Upper lobe of left lung (tissue), 6 donors: ENCODE measurements at regions not wholly inside any gene's neighbourhood (a gene's known extent, or its start where the extent isn't known, plus 50 kb on each side); places are given as distances from the start of the nearest gene placed in this dataset.
A peak's percentile ranks its signal among the peaks of the same experiment; 100 is the strongest.

Source experiments
- ATAC-seq, 2 donors: fragments of 200-7000 bp; cut with Tn5 transposase; one replicate each; pipeline ENCODE4 v1.9.1; 2022; ENCODE audit warnings: mild to moderate bottlenecking in 2 of 2, moderate library complexity in 2 of 2; ENCODE audit not compliant: low FRiP score in 2 of 2
- DNase-seq, 2 donors: peaks; one replicate each; pipeline ENCODE4 v3.0.0-alpha.2; 2019 to 2020
- H3K27ac ChIP-seq, 4 donors: fragments of 200-600 bp; sonication (generic); one replicate each; pipeline ENCODE4 v1.5.1; 2016 to 2019
- H3K27me3 ChIP-seq, 4 donors: fragments of 200-600 bp; sonication (generic); one replicate each; pipeline ENCODE4 v1.5.1; 2017 to 2019
- H3K36me3 ChIP-seq, 4 donors: fragments of 200-600 bp; sonication (generic); one replicate each; pipeline ENCODE4 v1.5.1; 2016 to 2019
- H3K4me1 ChIP-seq, 4 donors: fragments of 200-600 bp; sonication (generic); one replicate each; pipeline ENCODE4 v1.5.1; 2018 to 2019
- H3K4me3 ChIP-seq, 4 donors: fragments of 200-600 bp; sonication (generic); one replicate each; pipeline ENCODE4 v1.5.1; 2017 to 2019; ENCODE audit warnings: mild to moderate bottlenecking in 2 of 4, moderate library complexity in 1 of 4
- H3K9me3 ChIP-seq, 4 donors: fragments of 200-600 bp; sonication (generic); one replicate each; pipeline ENCODE4 v1.5.1; 2018 to 2019
- EP300 ChIP-seq, 4 donors: sonication (generic); formaldehyde crosslinking; IDR thresholded peaks; one replicate each; pipeline ENCODE4 v1.5.1; 2017; ENCODE audit warnings: antibody characterized with exemption in 4 of 4, control low read depth in 2 of 4
- POLR2A ChIP-seq, 4 donors: fragments of 450-650 bp; IDR thresholded peaks; one replicate each; pipeline ENCODE4 v1.5.1; 2016 to 2017; ENCODE audit warnings: antibody characterized with exemption in 4 of 4, mild to moderate bottlenecking in 2 of 4
- POLR2AphosphoS5 ChIP-seq, 2 donors: sonication (generic); formaldehyde crosslinking; IDR thresholded peaks; one replicate each; pipeline ENCODE4 v1.5.1; 2017; ENCODE audit warnings: antibody characterized with exemption in 2 of 2
- WGBS, 2 donors: methylation state at CpG; one replicate each; pipeline ENCODE4 v1.1.5; 2017 to 2018; 5-methylcytosine and 5-hydroxymethylcytosine counted together
- TF ChIP-seq, protein P1 (sequence below), 6 experiments: fragments of 450-650 bp in 4 of 6; fragments of 200-600 bp in 2 of 6; sonication (generic) in 2 of 6; IDR thresholded peaks; one replicate each; pipeline ENCODE4 v1.5.1; 2016 to 2019; ENCODE audit warnings: antibody characterized with exemption in 6 of 6
- donor health status: DM: no; HTN: no; CAD: no; lungs with moderate emphysema.
- donor health status: DM: no; HTN: yes; CAD: no; lungs with severe emphysema.

DNA sequence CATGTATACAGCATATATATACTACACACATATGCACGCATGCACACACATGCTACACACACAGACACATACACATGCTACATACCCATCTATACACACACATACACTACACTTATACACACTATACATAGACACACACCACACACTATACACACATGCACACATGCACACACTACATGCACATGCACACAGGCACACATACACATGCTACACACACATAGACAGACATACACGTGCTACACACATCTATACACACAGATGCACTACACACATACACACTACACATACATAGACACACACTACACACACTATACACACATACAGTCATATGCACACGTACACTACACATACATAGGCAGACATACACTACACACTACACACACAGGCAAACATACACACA is 51.2 kb upstream of the PRR20G start:
- peaks cover 0 to 7% (median 2%) of the 10 kb centered on the region in 4 donors for H3K27me3 ChIP-seq
- TF ChIP-seq POLR2A (IDR thresholded peaks at IDR 0.05), result no peak
- TF ChIP-seq, protein P1, sequence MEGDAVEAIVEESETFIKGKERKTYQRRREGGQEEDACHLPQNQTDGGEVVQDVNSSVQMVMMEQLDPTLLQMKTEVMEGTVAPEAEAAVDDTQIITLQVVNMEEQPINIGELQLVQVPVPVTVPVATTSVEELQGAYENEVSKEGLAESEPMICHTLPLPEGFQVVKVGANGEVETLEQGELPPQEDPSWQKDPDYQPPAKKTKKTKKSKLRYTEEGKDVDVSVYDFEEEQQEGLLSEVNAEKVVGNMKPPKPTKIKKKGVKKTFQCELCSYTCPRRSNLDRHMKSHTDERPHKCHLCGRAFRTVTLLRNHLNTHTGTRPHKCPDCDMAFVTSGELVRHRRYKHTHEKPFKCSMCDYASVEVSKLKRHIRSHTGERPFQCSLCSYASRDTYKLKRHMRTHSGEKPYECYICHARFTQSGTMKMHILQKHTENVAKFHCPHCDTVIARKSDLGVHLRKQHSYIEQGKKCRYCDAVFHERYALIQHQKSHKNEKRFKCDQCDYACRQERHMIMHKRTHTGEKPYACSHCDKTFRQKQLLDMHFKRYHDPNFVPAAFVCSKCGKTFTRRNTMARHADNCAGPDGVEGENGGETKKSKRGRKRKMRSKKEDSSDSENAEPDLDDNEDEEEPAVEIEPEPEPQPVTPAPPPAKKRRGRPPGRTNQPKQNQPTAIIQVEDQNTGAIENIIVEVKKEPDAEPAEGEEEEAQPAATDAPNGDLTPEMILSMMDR (IDR thresholded peaks at IDR 0.05), result no peak
- no peak for TF ChIP-seq EP300 (IDR thresholded peaks at IDR 0.05)
- TF ChIP-seq POLR2AphosphoS5 (IDR thresholded peaks at IDR 0.05), result no peak
- ATAC-seq, result peak in 1 of 2 donors; percentile 34

GRCh38 chr3:127337911-127338531 is 50.2 kb upstream of the PRR20G start:
- H3K36me3 ChIP-seq, result no peaks in the 10 kb centered on the region
- TF ChIP-seq EP300 (IDR thresholded peaks at IDR 0.05) (no peak), POLR2AphosphoS5 (IDR thresholded peaks at IDR 0.05) (no peak), POLR2A (IDR thresholded peaks at IDR 0.05) (no peak)
- TF ChIP-seq, protein P1 (IDR thresholded peaks at IDR 0.05), result no peak
- peak in 1 of 2 donors; percentile 77 for DNase-seq
- peak overlapping the region in 1 of 4 donors; percentile 5 for H3K4me3 ChIP-seq
- 19 to 30% methylated on average over 8 to 46 of the region's 52 CpGs for WGBS, 2 donors
- H3K9me3 ChIP-seq, result peaks cover 0 to 9% (median 6%) of the 10 kb centered on the region in 4 donors
- H3K27ac ChIP-seq, result no peak overlapping the region
- peak; percentile 17 to 20 for ATAC-seq
- H3K4me1 ChIP-seq, result peaks cover 0 to 5% (median 2%) of the 10 kb centered on the region in 4 donors
- peaks cover 0 to 7% (median 2%) of the 10 kb centered on the region in 4 donors for H3K27me3 ChIP-seq

More for the DNA sequence above, 51.2 kb upstream of the PRR20G start:
- Histone ChIP-seq H3K4me3 (no peak overlapping the region), H3K4me1 (peaks cover 0 to 5% (median 2%) of the 10 kb centered on the region in 4 donors), H3K9me3 (peaks cover 0 to 9% (median 5%) of the 10 kb centered on the region in 4 donors), H3K36me3 (no peaks in the 10 kb centered on the region), H3K27ac (no peak overlapping the region)
- WGBS, 2 donors, result 79 to 86% methylated on average over 3 of the region's 3 CpGs
- DNase-seq, result no peak
